GM23338 (cell line): ENCODE measurements at regions not wholly inside any gene's neighbourhood (a gene's known extent, or its start where the extent isn't known, plus 50 kb on each side); places are given as distances from the start of the nearest gene placed in this dataset.

ENCODE experiments used
- ATAC-seq: fragments of 200-7000 bp; cut with Tn5 transposase; 3 replicates; pipeline ENCODE4 v1.9.1; 2020
- DNase-seq: peaks from one replicate; pipeline ENCODE4 v3.0.0-alpha.2; 2015; ENCODE audit warnings: low spot score
- H2AFZ ChIP-seq: fragments of 200-600 bp; sonication (generic); 2 replicates; pipeline ENCODE4 v1.8.0; 2016; ENCODE audit warnings: antibody characterized with exemption, mild to moderate bottlenecking, moderate library complexity
- H3F3A ChIP-seq: fragments of 200-600 bp; sonication (generic); replicated peaks from 2 replicates; pipeline ENCODE4 v1.8.0; 2017; ENCODE audit warnings: antibody characterized with exemption, mixed run types, low read depth
- H3K27ac ChIP-seq: fragments of 200-600 bp; sonication (generic); 2 replicates; pipeline ENCODE4 v1.6.1; 2016; ENCODE audit warnings: low read depth
- H3K27me3 ChIP-seq: fragments of 200-600 bp; sonication (generic); 2 replicates; pipeline ENCODE4 v1.8.0; 2016; ENCODE audit warnings: mild to moderate bottlenecking, mixed run types, moderate library complexity; ENCODE audit not compliant: insufficient read depth
- H3K36me3 ChIP-seq: fragments of 200-600 bp; sonication (generic); 2 replicates; pipeline ENCODE4 v1.8.0; 2016; ENCODE audit warnings: mild to moderate bottlenecking; ENCODE audit not compliant: insufficient read depth
- H3K4me1 ChIP-seq: fragments of 200-600 bp; sonication (generic); 2 replicates; pipeline ENCODE4 v1.8.0; 2016; ENCODE audit warnings: mild to moderate bottlenecking, moderate library complexity; ENCODE audit not compliant: insufficient read depth
- H3K4me2 ChIP-seq: fragments of 200-600 bp; sonication (generic); 2 replicates; pipeline ENCODE4 v1.7.1; 2017; ENCODE audit warnings: mixed run types
- H3K4me3 ChIP-seq: fragments of 200-600 bp; sonication (generic); 2 replicates; pipeline ENCODE4 v1.6.1; 2016; ENCODE audit warnings: mixed run types
- H3K79me2 ChIP-seq: fragments of 200-600 bp; sonication (generic); replicated peaks from 2 replicates; pipeline ENCODE4 v1.8.0; 2017; ENCODE audit warnings: mild to moderate bottlenecking; ENCODE audit not compliant: insufficient read depth
- H3K9me2 ChIP-seq: fragments of 200-600 bp; sonication (generic); 2 replicates; pipeline ENCODE4 v1.8.0; 2017; ENCODE audit not compliant: insufficient read depth
- H4K20me1 ChIP-seq: fragments of 200-600 bp; sonication (generic); replicated peaks from 2 replicates; pipeline ENCODE4 v1.8.0; 2017; ENCODE audit warnings: mild to moderate bottlenecking; ENCODE audit not compliant: insufficient read depth
- H3K27ac Mint-ChIP-seq: 2 replicates; pipeline ENCODE4 v1.8.0; 2020; ENCODE audit warnings: inconsistent platforms, mild to moderate bottlenecking, moderate library complexity, mixed read lengths
- H3K27me3 Mint-ChIP-seq: 3 replicates; pipeline ENCODE4 v1.8.0; 2022; ENCODE audit warnings: low read depth, mild to moderate bottlenecking, moderate library complexity, mixed read lengths, inconsistent platforms; ENCODE audit not compliant: insufficient read depth, poor library complexity
- H3K36me3 Mint-ChIP-seq: 3 replicates; pipeline ENCODE4 v1.8.0; 2021; ENCODE audit warnings: low read depth, mild to moderate bottlenecking, inconsistent platforms, moderate library complexity, mixed read lengths
- H3K4me1 Mint-ChIP-seq: 3 replicates; pipeline ENCODE4 v1.8.0; 2020; ENCODE audit warnings: mild to moderate bottlenecking, inconsistent platforms, mixed read lengths
- H3K4me3 Mint-ChIP-seq: 3 replicates; pipeline ENCODE4 v1.8.0; 2021; ENCODE audit warnings: moderate library complexity, mild to moderate bottlenecking, inconsistent platforms, mixed read lengths
- H3K9me3 Mint-ChIP-seq: 3 replicates; pipeline ENCODE4 v1.8.0; 2020; ENCODE audit warnings: moderate library complexity, mild to moderate bottlenecking, inconsistent platforms, mixed read lengths
- CTCF ChIP-seq, 2 experiments: fragments of 200-600 bp in 1 of 2; sonication (generic) in 1 of 2; conservative IDR thresholded peaks; 2 replicates each; pipeline versions ENCODE4 v1.5.1 to v1.6.1; 2016 to 2017; ENCODE audit warnings: antibody characterized with exemption in 2 of 2, low read depth in 2 of 2, mild to moderate bottlenecking in 2 of 2, moderate library complexity in 1 of 2
- EZH2 ChIP-seq: fragments of 200-600 bp; sonication (generic); IDR thresholded peaks from one replicate; pipeline ENCODE4 v1.8.0; 2017; ENCODE audit warnings: antibody characterized with exemption, mild to moderate bottlenecking, low read depth; ENCODE audit not compliant: unreplicated experiment
- POLR2AphosphoS5 ChIP-seq: IDR thresholded peaks from 2 replicates; pipeline ENCODE4 v1.6.1; 2016; ENCODE audit warnings: antibody characterized with exemption, low read depth
- REST ChIP-seq: IDR thresholded peaks from one replicate; pipeline ENCODE4 v1.6.1; 2018; ENCODE audit warnings: antibody characterized with exemption; ENCODE audit not compliant: unreplicated experiment
- STAT1 ChIP-seq: IDR thresholded peaks from one replicate; pipeline ENCODE4 v1.6.1; 2016; ENCODE audit warnings: antibody characterized with exemption; ENCODE audit not compliant: unreplicated experiment
- ZNF114 ChIP-seq: fragments of 250-450 bp; sonication (Bioruptor Pico); IDR thresholded peaks from 2 replicates; pipeline ENCODE4 v1.5.0; 2020; ENCODE audit warnings: mild to moderate bottlenecking, moderate library complexity
- ZNF462 ChIP-seq: fragments of 250-450 bp; sonication (Bioruptor Pico); IDR thresholded peaks from 2 replicates; pipeline ENCODE4 v1.5.0; 2020; ENCODE audit warnings: mild to moderate bottlenecking, moderate library complexity

GRCh38 chr3:3447641-3448040 is 268.1 kb upstream of the CRBN start (continued):
- TF ChIP-seq CTCF (conservative IDR thresholded peaks at IDR 0.05; ENCODE audit: low read depth in 2 of 2) (no peak), REST (no peak), ZNF114 (CRISPR knock-in tag) (no peak), STAT1 (no peak)

GRCh38 chr3:3446251-3446650 is 266.8 kb upstream of the CRBN start:
- H3K27ac Mint-ChIP-seq, result no peak overlapping the region
- H3K36me3 ChIP-seq, result no peaks in the 10 kb centered on the region
- H3K79me2 ChIP-seq, result no peaks in the 10 kb centered on the region
- H3K4me3 ChIP-seq, result no peak overlapping the region
- H4K20me1 ChIP-seq, result no peaks in the 10 kb centered on the region
- H3K4me1 Mint-ChIP-seq, result no peaks in the 10 kb centered on the region
- no peak overlapping the region for H3K27ac ChIP-seq
- H3F3A ChIP-seq, result no peaks in the 10 kb centered on the region
- peaks cover 4% of the 10 kb centered on the region for H3K27me3 Mint-ChIP-seq
- H3K4me1 ChIP-seq, result no peaks in the 10 kb centered on the region
- DNase-seq (no peak), ATAC-seq (no peak)
- H3K9me2 ChIP-seq, result peaks cover 3% of the 10 kb centered on the region; the same call in 1 of the 2 replicates
- H2AFZ ChIP-seq, result no peak overlapping the region
- no peak overlapping the region for H3K4me2 ChIP-seq
- H3K9me3 Mint-ChIP-seq, result peaks cover 97% of the 10 kb centered on the region
- peaks cover 33% of the 10 kb centered on the region; the same call in 2 of the 3 replicates for H3K36me3 Mint-ChIP-seq
- H3K27me3 ChIP-seq, result no peaks in the 10 kb centered on the region
- no peak overlapping the region for H3K4me3 Mint-ChIP-seq
- TF ChIP-seq ZNF114 (CRISPR knock-in tag) (no peak), POLR2AphosphoS5 (no peak), ZNF462 (CRISPR knock-in tag) (no peak), CTCF (conservative IDR thresholded peaks at IDR 0.05; ENCODE audit: low read depth in 2 of 2) (no peak), EZH2 (no peak)
